ENCODE measurements at regions not wholly inside any gene's neighbourhood (a gene's known extent, or its start where the extent isn't known, plus 50 kb on each side); places are given as distances from the start of the nearest gene placed in this dataset.

DNA sequence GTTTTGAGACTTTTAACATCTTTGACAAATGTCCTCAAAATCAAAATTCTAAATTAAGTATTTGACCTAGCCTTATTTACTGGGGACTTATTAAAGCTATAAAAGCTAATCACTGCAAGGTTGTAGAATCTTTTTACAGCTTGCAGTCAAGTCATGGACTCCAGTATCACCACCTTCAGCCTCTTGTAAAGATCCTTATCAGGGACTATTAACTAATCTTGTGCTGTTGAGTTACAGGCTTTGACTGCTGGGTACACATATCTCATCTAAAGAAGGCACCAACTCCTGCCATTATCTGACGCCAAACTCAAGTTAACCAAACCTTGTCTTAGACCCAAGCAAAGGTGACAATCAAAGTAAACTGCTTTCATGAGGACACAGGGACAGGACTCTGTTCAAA is 621.0 kb upstream of the IGFBP3 start:
- no peak for DNase-seq (ENCODE audit: low read depth in 2 of 2)

DNA sequence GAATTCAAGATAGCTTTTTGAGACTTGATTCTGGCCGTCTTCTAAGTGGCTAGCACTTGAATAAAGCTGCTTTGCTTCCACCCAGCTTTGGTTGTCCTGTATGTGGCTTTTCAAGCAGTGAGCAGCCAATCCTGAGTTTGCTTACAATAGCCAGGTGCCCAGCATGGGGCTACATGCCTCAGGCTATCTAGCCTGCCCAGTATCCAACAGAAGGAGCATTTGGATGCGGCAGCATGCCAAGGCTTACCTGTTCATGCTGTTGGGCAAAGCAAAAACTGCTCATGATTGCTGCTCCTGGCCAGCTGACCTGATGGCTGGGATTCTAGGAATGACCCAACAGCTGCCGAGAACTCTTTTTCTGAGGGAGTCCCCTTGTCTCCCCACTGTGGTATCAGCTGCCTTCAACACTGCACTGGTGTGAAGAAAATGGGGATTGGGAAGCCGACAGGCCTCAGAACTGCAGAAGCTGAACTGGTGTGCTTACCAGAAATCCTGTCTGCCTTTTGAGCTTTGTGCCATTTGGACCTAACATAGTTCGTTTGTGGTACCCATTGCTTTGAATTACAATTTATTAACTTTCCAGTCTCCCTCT is 618.9 kb upstream of the IGFBP3 start:
- no peak for DNase-seq (ENCODE audit: low read depth in 2 of 2)

DNA sequence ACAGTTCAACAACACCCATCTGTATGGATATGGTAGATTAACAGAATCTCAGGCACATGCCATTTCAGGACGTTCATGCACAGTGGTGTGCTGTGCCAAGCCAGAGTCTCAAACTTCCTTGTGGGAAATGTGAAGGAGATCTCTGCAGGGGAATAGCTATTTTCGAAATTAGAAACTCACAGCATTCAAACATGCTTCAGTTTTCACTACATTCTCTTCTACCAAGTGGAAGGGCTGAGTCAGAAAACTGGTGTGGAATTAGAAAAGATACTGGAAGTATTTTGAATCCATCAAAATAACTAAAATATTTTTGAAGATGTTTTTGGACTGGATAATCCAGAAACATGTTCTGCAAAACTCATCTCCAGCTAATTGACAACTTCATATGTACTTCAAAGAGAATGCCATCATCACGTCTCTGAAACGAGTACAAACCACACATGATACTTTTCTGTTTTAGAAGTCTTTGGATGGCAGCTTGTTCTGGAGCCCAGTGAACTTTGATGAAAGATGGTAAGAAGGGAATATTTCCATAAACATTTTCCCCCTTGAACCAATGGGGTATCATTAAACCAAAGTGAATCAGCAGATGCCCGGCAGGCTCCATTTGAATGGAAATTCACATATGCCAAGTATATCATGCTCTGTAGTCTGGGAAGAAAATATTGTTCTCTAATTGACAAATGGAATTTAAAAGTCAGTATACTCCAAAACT is 616.3 kb upstream of the IGFBP3 start:
- DNase-seq (ENCODE audit: low read depth in 2 of 2), result no peak

DNA sequence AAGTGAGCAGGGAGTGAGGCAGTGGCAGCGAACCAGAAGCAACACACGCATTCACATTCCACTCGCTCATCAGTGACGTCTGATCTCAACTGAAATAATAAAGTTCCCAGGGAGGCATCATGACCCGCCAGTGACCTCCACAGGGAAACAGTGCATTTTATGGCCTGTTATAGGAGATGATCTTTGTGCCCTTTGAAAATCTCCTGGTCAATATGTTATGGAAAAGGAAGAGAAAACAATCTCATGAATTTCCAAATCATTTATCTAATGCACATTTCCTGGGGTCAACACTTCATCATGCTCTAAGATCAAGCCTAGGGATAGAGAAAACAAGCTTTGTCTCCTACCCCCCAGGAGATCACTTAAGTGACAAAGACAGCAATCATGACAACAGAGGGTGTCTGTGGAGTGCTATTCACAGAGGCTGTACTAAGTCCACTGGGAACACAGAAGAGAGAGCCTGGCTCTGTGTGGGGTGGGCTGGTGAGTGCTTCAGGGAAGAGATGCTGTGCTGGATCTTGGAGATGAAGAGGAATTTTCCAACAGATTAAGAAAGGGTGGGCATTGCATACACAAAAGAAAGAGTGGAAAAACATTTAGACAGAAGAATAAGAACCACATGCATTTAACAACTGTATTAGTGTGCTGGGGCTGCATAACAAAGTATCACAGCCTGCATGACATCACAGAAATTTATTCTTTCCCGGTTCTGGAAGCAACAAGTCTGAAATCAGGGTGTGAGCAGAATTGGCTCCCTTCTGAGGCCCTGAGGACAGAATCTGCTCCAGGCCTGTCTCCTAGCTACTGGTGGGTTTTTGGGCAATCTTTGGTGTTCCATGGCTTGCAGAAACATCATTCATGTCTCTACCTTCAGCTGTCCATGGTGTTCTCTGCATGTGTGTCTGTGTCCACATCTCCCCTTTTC is 613.9 kb upstream of the IGFBP3 start:
- DNase-seq (ENCODE audit: low read depth in 2 of 2), result no peak

DNA sequence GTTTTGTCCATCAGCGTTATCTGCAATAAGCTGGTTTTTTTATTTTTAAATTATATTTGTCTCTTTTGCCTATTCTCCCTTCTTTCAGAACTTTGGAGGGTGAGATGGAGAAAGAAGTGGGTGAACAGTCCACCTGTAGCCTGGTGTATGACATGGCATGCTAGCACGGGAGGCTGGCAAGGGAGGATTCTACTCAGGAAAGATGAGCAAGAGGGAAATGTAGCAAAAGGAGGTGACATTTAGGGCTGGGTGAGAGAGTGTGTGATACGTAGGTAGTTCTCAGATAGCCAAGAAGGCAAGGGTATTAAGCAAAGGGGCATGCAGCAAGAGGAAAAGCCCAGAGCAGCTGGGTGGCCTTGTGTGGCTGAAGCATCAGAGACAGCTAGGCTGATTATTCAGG is 612.9 kb upstream of the IGFBP3 start:
- DNase-seq (ENCODE audit: low read depth in 2 of 2), result no peak

DNA sequence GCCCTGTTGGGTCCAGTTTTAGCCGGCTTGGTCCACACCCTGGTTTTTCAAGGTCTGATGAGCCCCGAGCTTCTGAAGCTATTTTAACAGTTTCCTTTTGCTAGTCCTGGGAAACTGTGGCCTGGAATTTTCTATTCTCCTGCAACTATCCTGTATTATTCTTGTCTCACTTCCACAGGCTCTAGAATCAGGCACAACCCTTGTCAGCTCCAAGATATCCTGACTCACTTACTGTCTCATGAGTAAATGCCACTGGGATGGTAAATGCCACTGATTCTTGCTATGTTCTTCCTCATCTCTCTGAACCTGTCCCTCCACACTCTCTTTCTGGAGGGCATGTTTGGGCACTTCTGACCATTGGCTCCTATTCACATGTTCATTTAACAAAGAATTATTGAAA is 611.5 kb upstream of the IGFBP3 start:
- no peak for DNase-seq (ENCODE audit: low read depth in 2 of 2)

DNA sequence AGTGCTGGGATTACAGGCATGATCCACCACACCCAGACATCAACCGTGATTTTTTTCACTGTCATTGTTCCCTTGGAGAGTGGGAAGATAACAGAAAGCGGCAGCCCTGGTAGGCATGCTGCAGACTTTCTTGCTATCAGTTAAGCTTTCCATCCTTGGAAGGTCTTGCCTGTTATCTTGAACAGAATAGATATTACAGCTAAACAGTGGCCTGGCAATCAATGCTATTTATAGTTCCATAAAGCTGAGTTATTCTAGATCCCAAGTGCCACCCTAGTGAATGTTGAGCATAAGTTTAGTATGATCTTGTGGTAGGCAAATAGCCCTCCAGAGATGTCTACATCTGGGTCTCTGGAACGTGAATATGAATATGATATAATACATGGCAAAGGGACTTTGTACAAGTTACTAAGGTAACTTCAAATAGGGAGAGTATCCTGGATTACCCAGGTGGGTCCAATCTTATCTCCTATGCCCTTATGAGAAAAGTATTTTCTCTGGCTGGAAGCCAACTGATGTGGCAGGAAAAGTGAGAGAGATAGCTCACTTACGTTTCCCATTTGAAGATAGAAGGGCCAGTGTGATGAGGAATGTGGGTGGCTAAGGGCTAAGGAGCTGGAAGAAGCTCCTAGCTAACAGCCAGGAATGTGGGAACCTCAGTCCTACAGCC is 609.1 kb upstream of the IGFBP3 start:
- no peak for DNase-seq (ENCODE audit: low read depth in 2 of 2)

DNA sequence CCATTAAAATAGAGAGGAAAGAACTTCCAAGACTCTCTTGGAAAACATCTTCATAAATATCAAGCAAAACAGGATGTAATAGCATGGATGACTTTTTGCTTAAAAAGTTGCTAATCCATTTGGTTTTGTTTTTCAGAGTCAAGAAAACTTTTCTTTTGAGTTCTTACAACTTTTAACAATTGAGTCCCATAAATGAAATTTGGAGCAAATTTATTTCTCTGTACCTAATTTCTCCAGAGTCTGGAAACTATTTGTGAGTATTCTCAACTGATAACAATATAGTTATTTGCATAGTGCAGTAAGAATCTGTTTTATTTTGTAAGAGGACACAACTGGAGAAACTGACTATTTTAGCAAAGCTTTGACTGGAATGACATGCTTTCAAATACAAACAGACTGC is 606.3 kb upstream of the IGFBP3 start:
- no peak for DNase-seq (ENCODE audit: low read depth in 2 of 2)

DNA sequence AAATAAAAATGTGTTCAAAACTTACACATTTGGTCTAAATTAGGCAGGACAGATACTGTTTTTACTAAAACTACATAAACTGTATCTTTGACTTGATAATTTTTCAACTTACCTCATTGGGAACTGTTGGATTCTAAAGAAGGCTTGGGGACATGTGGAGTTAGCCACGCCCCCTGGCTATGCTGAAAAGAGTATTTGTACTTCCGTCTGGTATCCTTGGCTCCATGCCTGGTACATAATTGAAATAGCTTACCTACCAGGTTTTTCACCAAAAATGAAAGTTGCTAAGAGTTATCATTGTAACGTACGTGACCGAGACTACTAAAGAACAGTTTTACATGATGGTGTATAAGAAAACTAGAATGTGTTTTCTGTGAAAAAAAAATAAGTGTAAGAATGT is 604.8 kb upstream of the IGFBP3 start:
- DNase-seq (ENCODE audit: low read depth in 2 of 2), result no peak

DNA sequence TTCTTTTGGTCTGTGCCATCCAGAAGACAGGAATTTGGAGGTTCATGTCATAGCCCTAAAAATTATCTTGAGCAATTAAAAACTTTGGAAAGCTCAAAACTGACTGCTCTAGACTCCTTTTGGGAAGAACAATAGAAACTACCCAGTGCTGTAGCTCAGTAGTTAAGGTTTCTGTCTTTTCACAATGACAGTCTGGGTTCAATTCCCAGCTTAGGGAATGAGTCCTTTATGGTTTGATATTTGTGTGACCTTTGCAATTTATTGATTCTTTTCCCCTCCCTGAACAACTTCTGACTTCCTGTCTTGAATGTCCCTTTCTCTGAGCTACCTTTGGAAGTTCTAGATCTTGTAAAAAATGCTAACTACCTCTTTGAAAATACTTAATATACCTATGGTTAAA is 603.3 kb upstream of the IGFBP3 start:
- no peak for DNase-seq (ENCODE audit: low read depth in 2 of 2)

DNA sequence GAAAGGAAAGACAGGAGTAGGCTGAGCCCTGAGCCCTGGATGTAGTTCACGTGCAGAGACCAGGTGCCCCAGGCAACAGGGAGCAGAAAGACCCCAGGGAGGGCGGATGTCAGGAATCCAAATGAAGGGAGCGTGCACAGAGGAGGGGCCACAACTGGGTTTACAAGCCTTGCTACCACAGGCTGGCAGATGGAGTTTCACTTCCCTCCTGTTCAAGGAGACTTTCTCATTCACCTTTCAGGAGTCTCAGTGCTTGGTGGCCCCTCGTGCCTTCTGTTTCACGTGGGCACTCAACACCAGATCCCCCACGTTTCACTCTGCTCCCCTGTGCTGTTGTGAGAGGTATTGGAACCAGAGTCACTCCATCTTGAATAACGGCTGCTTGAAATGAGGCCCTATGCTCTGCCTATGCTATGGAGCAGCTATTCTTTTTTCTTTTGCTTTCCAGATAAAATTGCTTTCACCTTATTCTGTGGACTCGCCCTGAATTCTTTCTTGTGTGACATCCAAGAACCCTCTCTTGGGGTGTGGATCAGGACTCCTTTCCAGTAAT is 601.4 kb upstream of the IGFBP3 start:
- no peak for DNase-seq (ENCODE audit: low read depth in 2 of 2)

DNA sequence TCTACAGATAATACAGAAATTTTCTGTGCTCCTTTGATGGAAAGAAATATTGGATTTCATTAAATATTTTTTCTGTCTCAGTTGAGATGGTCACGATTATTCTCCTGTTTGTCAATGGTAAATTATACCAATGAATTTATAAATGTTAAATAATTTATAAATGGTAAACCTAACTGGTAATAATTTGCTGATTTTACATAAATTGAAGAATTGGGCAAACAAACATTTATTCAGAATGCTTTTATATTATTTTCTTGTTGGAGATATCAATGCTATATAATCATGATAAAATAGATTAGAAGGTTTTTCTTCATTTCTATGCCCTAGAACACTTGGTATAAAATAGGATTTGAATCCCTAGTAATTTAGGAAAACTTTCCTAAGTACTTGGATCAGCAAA is 597.6 kb upstream of the IGFBP3 start:
- DNase-seq (ENCODE audit: low read depth in 2 of 2), result no peak

DNA sequence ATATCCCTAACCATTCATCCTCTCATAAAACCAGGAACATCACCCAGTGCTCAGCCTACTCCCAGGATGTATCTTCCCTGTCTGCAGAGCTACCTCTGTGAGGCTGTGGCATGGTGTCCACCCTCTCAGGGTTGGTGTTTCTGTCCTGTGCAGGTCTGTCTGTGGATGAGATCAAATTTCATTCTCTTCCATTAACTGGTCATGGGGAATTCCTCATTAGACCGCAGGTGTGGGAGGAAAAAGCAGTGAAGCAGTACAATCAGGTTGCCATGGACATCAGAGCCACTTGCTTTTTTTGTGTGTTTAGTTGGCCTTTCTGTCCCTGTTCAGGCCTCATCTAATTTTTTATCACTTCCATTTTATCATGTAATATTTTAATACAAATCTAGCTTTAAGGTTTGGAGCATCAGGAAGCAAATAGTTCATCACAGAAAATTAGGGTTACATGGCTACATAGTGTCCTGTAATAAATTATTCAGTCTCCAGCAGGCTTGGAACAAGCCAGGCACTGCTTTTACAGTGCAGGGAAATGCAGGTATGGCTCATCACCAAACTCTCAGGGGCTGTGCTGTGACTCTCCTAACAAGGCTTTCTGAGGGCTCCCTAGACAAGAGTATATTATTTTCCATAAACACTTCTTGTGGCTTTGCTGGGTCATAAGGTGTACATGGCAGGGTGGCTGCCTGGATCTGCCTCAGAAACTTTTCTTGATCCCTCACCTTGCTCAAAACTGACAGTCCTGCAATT is 594.9 kb upstream of the IGFBP3 start:
- DNase-seq (ENCODE audit: low read depth in 2 of 2), result no peak

DNA sequence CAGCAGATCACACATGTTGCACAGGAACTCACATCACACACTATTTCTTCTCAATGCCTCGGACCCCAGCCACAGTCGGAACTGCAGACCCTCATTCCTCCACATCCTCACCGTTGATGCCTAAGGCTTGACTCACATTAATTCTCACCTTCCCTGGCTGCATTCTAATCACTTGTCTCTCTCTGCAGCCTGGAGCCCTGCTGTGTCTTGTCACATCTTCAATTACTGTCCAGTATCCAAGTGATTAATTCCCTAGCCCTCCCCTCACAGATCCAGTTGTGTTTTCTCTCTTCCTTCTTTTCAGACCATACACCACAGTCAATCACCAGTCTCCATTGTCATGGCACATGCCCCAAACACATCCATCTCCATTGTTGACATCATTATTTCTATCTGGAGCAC is 592.4 kb upstream of the IGFBP3 start:
- DNase-seq (ENCODE audit: low read depth in 2 of 2), result no peak

DNA sequence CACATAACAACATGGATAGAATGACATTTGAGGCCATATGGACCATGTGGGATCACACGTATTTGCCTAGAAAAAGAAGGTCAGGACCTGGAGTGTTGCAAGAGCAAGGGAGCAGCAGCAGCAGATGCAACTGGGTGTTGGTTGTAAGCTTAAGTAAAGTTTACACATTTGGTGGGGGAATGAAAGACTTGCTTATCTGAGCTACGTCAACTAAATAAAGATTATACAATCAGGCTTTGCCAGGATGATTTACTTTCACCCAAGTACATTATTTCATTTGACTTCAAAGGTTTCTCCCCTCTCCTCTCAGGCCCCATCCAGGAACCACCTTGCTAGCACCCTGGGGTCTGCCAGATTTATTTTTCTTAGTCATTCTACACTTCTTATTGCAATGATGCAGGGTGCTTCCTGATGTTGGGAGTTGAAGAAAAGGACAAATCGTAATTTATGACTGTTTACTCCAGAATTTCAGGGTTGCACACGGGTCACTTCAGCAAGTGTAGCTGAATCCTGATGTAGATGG is 591.9 kb upstream of the IGFBP3 start:
- DNase-seq (ENCODE audit: low read depth in 2 of 2), result no peak

DNA sequence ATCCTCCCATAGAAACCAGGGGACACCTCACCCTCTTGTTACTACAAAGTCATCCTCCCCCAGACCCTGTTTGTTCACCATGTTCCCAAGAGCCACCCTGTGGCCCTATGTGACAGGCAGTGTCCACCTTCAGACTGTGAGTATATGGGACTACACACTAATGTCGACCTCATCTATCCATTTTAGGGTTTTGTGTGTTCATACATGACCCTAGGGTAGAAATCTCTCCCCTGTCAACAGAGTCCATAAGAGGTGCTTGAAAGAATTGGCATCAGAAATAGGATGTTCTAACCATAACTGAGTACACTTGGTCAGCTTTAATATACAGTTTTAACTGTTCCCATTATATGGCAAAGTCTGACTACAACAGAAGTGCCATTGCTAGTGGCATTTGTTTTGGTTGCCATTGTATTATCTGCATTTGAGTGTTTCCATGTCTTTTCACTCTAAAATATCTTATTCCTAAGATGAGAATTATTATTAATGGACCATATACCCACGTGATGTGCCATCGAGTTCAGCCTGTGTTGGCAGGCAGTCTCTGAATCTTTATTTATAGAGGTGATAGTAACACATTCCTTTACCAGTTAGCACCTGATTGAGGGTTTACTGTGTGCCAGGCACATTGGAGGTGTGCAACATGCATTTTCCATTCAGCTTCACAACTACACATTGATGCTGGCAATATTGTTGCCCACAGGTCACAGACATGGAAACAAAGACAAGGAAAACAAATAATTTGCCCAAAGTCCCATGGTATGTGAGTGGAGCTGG is 590.6 kb upstream of the IGFBP3 start:
- no peak for DNase-seq (ENCODE audit: low read depth in 2 of 2)

DNA sequence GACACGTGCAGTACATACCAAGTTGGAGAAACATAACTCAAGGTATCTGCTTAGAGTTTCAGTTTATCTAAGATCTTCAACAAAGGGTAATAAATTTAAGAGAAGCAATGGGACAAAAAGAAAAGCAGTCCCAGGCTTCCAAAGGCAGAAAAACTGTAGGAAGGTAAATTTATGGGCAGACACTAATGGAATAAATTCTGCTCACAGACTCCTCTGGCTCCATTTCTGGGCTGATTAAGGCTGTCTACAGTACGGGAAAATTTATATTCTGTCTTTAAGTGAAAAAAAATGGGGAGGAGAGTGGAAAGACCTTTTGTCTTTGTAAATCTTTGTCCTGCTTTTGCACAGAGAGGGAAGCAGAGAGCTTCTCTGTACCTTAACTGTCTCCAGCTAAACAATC is 587.5 kb upstream of the IGFBP3 start:
- DNase-seq (ENCODE audit: low read depth in 2 of 2), result no peak

DNA sequence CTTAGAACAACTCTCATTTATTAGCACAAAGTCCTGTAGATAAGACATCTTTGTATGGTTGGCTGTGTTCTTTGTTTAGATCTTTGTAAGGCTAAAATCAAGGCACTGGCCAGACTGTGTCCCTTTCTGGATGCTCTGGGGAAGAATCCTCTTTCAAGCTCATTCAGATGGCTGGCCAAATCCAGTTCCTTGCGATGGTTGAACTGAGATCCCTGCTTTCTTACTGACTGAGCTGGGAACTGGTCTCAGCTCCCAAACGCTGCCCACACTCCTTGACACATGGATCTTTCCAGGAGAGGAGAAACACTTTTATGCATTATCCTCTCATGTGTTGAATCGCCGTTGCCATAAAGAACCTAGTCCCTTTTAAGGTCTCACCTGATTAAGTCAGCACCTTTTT is 586.5 kb upstream of the IGFBP3 start:
- DNase-seq (ENCODE audit: low read depth in 2 of 2), result no peak

DNA sequence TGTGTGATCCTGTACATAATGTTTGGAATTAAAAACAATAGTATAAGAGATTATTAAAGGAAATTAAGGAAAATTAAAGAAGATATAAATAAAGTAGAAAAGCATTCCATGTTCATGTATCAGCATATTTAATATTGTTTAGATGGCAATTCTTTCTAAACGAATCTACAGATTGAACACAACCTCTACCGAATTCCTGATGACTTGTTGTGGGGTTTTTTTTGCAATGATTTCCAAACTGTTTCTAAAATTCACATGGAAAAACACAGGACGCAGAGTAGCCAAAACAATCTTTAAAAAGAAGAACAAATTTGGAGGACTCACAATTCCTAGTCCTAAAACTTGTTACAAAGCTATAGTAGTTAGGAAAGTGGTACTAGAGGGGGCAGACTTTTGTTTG is 573.4 kb upstream of the IGFBP3 start:
- no peak for DNase-seq (ENCODE audit: low read depth in 2 of 2)

DNA sequence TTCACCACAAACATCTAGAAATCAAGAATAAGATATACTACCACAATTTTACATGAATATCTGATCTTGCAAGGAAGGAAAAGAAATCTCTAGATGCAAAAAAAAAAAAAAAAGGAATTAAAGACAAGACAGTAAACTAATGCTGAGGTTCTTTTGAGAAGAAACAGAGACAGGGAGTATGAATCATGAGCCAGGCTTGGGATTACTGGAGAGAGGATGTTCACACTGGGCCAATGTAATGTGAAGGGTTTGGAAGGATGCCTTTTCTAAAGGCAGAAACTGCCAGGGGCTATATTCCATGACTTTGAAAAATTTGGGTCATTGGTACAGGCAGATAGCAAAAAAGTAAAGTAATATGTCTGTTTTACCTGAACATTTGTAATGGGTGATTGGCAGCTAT is 573.0 kb upstream of the IGFBP3 start:
- DNase-seq (ENCODE audit: low read depth in 2 of 2), result no peak
